Trophoblast cell (in vitro differentiated cells and primary cell): ENCODE measurements at regions not wholly inside any gene's neighbourhood (a gene's known extent, or its start where the extent isn't known, plus 50 kb on each side); places are given as distances from the start of the nearest gene placed in this dataset.

Experiments used
- DNase-seq, 2 donors: peaks; one replicate each; pipeline ENCODE4 v3.0.0-alpha.2; 2016
- H2AFZ ChIP-seq: 2 replicates; pipeline ENCODE4 v1.6.1; 2013; ENCODE audit warnings: low read length, moderate library complexity, mild to moderate bottlenecking; ENCODE audit not compliant: insufficient read depth, poor library complexity
- H2AK5ac ChIP-seq: 2 replicates; pipeline ENCODE4 v1.6.1; 2013; ENCODE audit warnings: mild to moderate bottlenecking, low read length
- H2BK120ac ChIP-seq: 2 replicates; pipeline ENCODE4 v1.6.1; 2013; ENCODE audit warnings: low read length, mild to moderate bottlenecking, moderate library complexity; ENCODE audit not compliant: insufficient read depth, poor library complexity
- H2BK12ac ChIP-seq: 2 replicates; pipeline ENCODE4 v1.6.1; 2013; ENCODE audit warnings: mild to moderate bottlenecking, low read length, moderate library complexity
- H2BK5ac ChIP-seq: 2 replicates; pipeline ENCODE4 v1.6.1; 2013; ENCODE audit warnings: low read length, low read depth, moderate library complexity, mild to moderate bottlenecking; ENCODE audit not compliant: poor library complexity
- H3K14ac ChIP-seq: 2 replicates; pipeline ENCODE4 v1.6.1; 2013; ENCODE audit warnings: mild to moderate bottlenecking, low read length
- H3K18ac ChIP-seq: 2 replicates; pipeline ENCODE4 v1.6.1; 2013; ENCODE audit warnings: mild to moderate bottlenecking, low read length
- H3K23ac ChIP-seq: 2 replicates; pipeline ENCODE4 v1.6.1; 2013; ENCODE audit warnings: low read length
- H3K27ac ChIP-seq: 2 replicates; pipeline ENCODE4 v1.5.1; 2013; ENCODE audit warnings: low read depth, mild to moderate bottlenecking, inconsistent platforms, low read length, moderate library complexity
- H3K27me3 ChIP-seq: 2 replicates; pipeline ENCODE4 v1.6.1; 2013; ENCODE audit warnings: inconsistent platforms, mild to moderate bottlenecking, low read length, moderate library complexity; ENCODE audit not compliant: insufficient read depth
- H3K36me3 ChIP-seq, 2 experiments: 1 replicate in 1 of 2; 2 replicates in 1 of 2; pipeline ENCODE4 v1.6.1; 2013; ENCODE audit warnings: low read length in 2 of 2, mild to moderate bottlenecking in 2 of 2, moderate library complexity in 1 of 2; ENCODE audit not compliant: insufficient read depth in 2 of 2, control insufficient read depth in 1 of 2
- H3K4ac ChIP-seq: 2 replicates; pipeline ENCODE4 v1.6.1; 2013; ENCODE audit warnings: low read depth, mild to moderate bottlenecking, low read length, moderate library complexity
- H3K4me1 ChIP-seq, 2 experiments: 1 replicate in 1 of 2; 2 replicates in 1 of 2; pipeline ENCODE4 v1.6.1; 2013; ENCODE audit warnings: low read length in 2 of 2, mild to moderate bottlenecking in 2 of 2, moderate library complexity in 1 of 2; ENCODE audit not compliant: insufficient read depth in 2 of 2, control insufficient read depth in 1 of 2
- H3K4me2 ChIP-seq: 2 replicates; pipeline ENCODE4 v1.6.1; 2013; ENCODE audit warnings: inconsistent platforms, mild to moderate bottlenecking, low read length, moderate library complexity
- H3K4me3 ChIP-seq: 2 replicates; pipeline ENCODE4 v1.5.1; 2013; ENCODE audit warnings: mild to moderate bottlenecking, low read depth, low read length, inconsistent platforms
- H3K79me1 ChIP-seq: one replicate; pipeline ENCODE4 v1.6.1; 2013; ENCODE audit warnings: low read length
- H3K79me2 ChIP-seq: 2 replicates; pipeline ENCODE4 v1.6.1; 2013; ENCODE audit warnings: low read length, mild to moderate bottlenecking; ENCODE audit not compliant: control insufficient read depth, insufficient read depth, poor library complexity
- H3K9ac ChIP-seq: 2 replicates; pipeline ENCODE4 v1.6.1; 2013; ENCODE audit warnings: mild to moderate bottlenecking, low read length
- H3K9me3 ChIP-seq: 2 replicates; pipeline ENCODE4 v1.6.1; 2013; ENCODE audit warnings: low read depth, mild to moderate bottlenecking, control low read depth, inconsistent platforms, low read length; ENCODE audit not compliant: insufficient read depth
- H4K12ac ChIP-seq: 2 replicates; pipeline ENCODE4 v1.6.1; 2013; ENCODE audit warnings: low read depth, mild to moderate bottlenecking, low read length, moderate library complexity
- H4K8ac ChIP-seq: 2 replicates; pipeline ENCODE4 v1.6.1; 2013; ENCODE audit warnings: low read depth, mild to moderate bottlenecking, low read length, moderate library complexity
- H4K91ac ChIP-seq: one replicate; pipeline ENCODE4 v1.6.1; 2013; ENCODE audit warnings: low read depth, mild to moderate bottlenecking, low read length, moderate library complexity
- WGBS: extraction: QIAGEN DNeasy Blood & Tissue Kit; methylation state at CpG from one replicate; pipeline ENCODE4 v1.1.7; 2013; ENCODE audit warnings: missing lambda C conversion rate; ENCODE audit not compliant: insufficient read length, insufficient coverage; ENCODE audit errors: extremely low coverage; 5-methylcytosine and 5-hydroxymethylcytosine counted together

DNA sequence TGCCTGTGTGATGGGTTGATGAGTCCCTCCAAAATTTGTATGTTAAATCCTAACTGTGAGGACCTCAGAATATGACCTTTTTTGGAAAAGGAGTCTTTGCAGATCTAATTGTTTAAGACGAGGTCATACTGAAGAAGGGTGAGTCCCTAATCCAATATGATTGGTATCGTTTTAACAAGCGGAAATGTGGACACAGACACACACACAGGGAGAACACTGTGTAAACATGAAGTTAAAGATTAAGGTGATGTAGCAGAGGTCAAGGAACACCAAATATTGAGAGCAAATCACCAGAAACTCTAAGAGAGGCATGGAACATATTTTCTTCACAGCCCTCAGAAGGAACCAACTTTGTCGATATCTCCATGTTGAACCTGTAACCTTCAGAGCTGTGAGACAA is 1106.7 kb downstream of the SLC6A15 start:
- H2AK5ac ChIP-seq = no peak overlapping the region
- no peaks in the 10 kb centered on the region for H3K79me1 ChIP-seq
- no peak overlapping the region for H4K8ac ChIP-seq
- H4K12ac ChIP-seq = no peak overlapping the region
- H4K91ac ChIP-seq = no peak overlapping the region
- no peak overlapping the region for H2BK12ac ChIP-seq
- H3K27ac ChIP-seq = no peak overlapping the region
- H3K4me2 ChIP-seq = no peak overlapping the region
- H3K4ac ChIP-seq = no peak overlapping the region
- H3K27me3 ChIP-seq = no peaks in the 10 kb centered on the region
- H3K4me3 ChIP-seq = no peak overlapping the region
- H3K14ac ChIP-seq = no peak overlapping the region
- H3K9me3 ChIP-seq = no peaks in the 10 kb centered on the region
- no peak overlapping the region for H3K23ac ChIP-seq
- no peak overlapping the region for H2BK5ac ChIP-seq
- no peak overlapping the region for H3K9ac ChIP-seq
- H3K79me2 ChIP-seq = no peaks in the 10 kb centered on the region
- no peak overlapping the region for H2BK120ac ChIP-seq
- no peak overlapping the region for H3K18ac ChIP-seq
- H3K36me3 ChIP-seq = no peaks in the 10 kb centered on the region
- WGBS = no CpG with 5 or more reads among the region's 4 CpGs
- no peaks in the 10 kb centered on the region for H3K4me1 ChIP-seq
- no peak overlapping the region for H2AFZ ChIP-seq
- DNase-seq = no peak

GRCh38 chr12:83805156-83805772 is 1107.3 kb downstream of the SLC6A15 start:
- H3K27me3 ChIP-seq = no peaks in the 10 kb centered on the region
- H3K4ac ChIP-seq = no peak overlapping the region
- H3K27ac ChIP-seq = no peak overlapping the region
- H3K18ac ChIP-seq = no peak overlapping the region
- no peak overlapping the region for H4K12ac ChIP-seq
- WGBS = no CpG with 5 or more reads among the region's 4 CpGs
- H3K79me1 ChIP-seq = no peaks in the 10 kb centered on the region
- H2AFZ ChIP-seq = no peak overlapping the region
- no peak overlapping the region for H2BK12ac ChIP-seq
- H3K36me3 ChIP-seq = no peaks in the 10 kb centered on the region
- H4K91ac ChIP-seq = no peak overlapping the region
- no peak overlapping the region for H4K8ac ChIP-seq
- DNase-seq = no peak
- H2AK5ac ChIP-seq = no peak overlapping the region
- no peak overlapping the region for H3K9ac ChIP-seq
- H3K4me3 ChIP-seq = no peak overlapping the region
- H3K14ac ChIP-seq = no peak overlapping the region
- H3K4me1 ChIP-seq = no peaks in the 10 kb centered on the region
- H2BK5ac ChIP-seq = no peak overlapping the region
- no peak overlapping the region for H3K23ac ChIP-seq
- no peaks in the 10 kb centered on the region for H3K79me2 ChIP-seq
- H3K9me3 ChIP-seq = no peaks in the 10 kb centered on the region
- no peak overlapping the region for H2BK120ac ChIP-seq
- no peak overlapping the region for H3K4me2 ChIP-seq

DNA sequence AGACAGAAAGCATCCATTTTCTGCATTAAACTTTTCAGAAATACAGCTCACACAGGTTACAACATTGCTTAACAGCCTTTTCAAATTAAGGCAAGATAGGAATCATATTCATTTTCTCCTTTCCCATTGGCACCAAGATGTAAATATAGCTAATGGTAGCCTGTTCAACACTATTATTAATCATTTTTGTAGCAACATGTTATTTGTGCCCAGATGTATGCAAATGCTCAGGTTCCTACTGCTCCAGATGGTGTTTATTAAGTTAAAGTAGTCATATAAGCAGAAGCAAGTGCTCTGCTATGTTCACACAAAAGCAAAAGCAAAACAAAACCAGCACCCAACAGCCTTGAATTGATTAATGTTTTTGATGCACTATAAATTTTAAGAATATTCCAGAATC is 1110.6 kb downstream of the SLC6A15 start:
- no peak overlapping the region for H3K27ac ChIP-seq
- H4K8ac ChIP-seq = no peak overlapping the region
- H4K12ac ChIP-seq = no peak overlapping the region
- H3K23ac ChIP-seq = no peak overlapping the region
- no peak overlapping the region for H2AFZ ChIP-seq
- no peak overlapping the region for H3K4me2 ChIP-seq
- H2BK120ac ChIP-seq = no peak overlapping the region
- H3K27me3 ChIP-seq = no peaks in the 10 kb centered on the region
- no peak overlapping the region for H2AK5ac ChIP-seq
- H3K18ac ChIP-seq = no peak overlapping the region
- no peak overlapping the region for H3K9ac ChIP-seq
- H3K4me3 ChIP-seq = no peak overlapping the region
- H3K36me3 ChIP-seq = no peaks in the 10 kb centered on the region
- no peaks in the 10 kb centered on the region for H3K79me2 ChIP-seq
- H3K14ac ChIP-seq = no peak overlapping the region
- H4K91ac ChIP-seq = no peak overlapping the region
- H2BK5ac ChIP-seq = no peak overlapping the region
- no peak for DNase-seq
- H3K4ac ChIP-seq = no peak overlapping the region
- no peaks in the 10 kb centered on the region for H3K9me3 ChIP-seq
- H2BK12ac ChIP-seq = no peak overlapping the region
- no peaks in the 10 kb centered on the region for H3K4me1 ChIP-seq
- H3K79me1 ChIP-seq = no peaks in the 10 kb centered on the region

- Histone ChIP-seq H3K79me2 (no peaks in the 10 kb centered on the region), H3K14ac (no peak overlapping the region), H3K4me2 (no peak overlapping the region), H2AK5ac (no peak overlapping the region), H3K27me3 (no peaks in the 10 kb centered on the region), H2BK5ac (no peak overlapping the region), H3K36me3 (no peaks in the 10 kb centered on the region), H3K9ac (no peak overlapping the region), H3K79me1 (no peaks in the 10 kb centered on the region), H3K18ac (no peak overlapping the region), H2BK120ac (no peak overlapping the region), H3K4me1 (no peaks in the 10 kb centered on the region), H3K9me3 (no peaks in the 10 kb centered on the region), H4K12ac (no peak overlapping the region), H3K4me3 (no peak overlapping the region), H3K4ac (no peak overlapping the region), H4K8ac (no peak overlapping the region), H3K27ac (no peak overlapping the region), H2BK12ac (no peak overlapping the region), H3K23ac (no peak overlapping the region), H4K91ac (no peak overlapping the region), H2AFZ (no peak overlapping the region)
- DNase-seq = no peak
- WGBS = no CpG with 5 or more reads among the region's 2 CpGs
Measured at GRCh38 chr12:83800022-83800421, 1112.6 kb downstream of the SLC6A15 start.
